Natural killer cell (primary cell): ENCODE measurements at regions not wholly inside any gene's neighbourhood (a gene's known extent, or its start where the extent isn't known, plus 50 kb on each side); places are given as distances from the start of the nearest gene placed in this dataset.

Experiments
- ATAC-seq, 3 donors: fragments of 150-1000 bp in 2 of 3; fragments of 200-7000 bp in 1 of 3; cut with Tn5 transposase; 1 replicate in 1 of 3; 2 replicates in 2 of 3; pipeline ENCODE4 v1.10.0; 2021; ENCODE audit warnings: mild to moderate bottlenecking in 2 of 3, moderate library complexity in 2 of 3
- DNase-seq, 2 donors: peaks; one replicate each; pipeline versions ENCODE4 v3.0.0 to v3.0.0-alpha.2; 2013 to 2021; ENCODE audit warnings: mixed read lengths in 1 of 2
- H3K27ac ChIP-seq: one replicate; pipeline ENCODE4 v1.5.1; 2013; ENCODE audit warnings: mild to moderate bottlenecking, low read length
- H3K27me3 ChIP-seq: one replicate; pipeline ENCODE4 v1.6.1; 2013; ENCODE audit warnings: low read length; ENCODE audit not compliant: control insufficient read depth, insufficient read depth
- H3K36me3 ChIP-seq: one replicate; pipeline ENCODE4 v1.6.1; 2013; ENCODE audit warnings: low read length; ENCODE audit not compliant: control insufficient read depth, insufficient read depth
- H3K4me1 ChIP-seq: one replicate; pipeline ENCODE4 v1.6.1; 2013; ENCODE audit warnings: low read length; ENCODE audit not compliant: control insufficient read depth, insufficient read depth
- H3K4me3 ChIP-seq: one replicate; pipeline ENCODE4 v1.5.1; 2013; ENCODE audit warnings: low read length
- H3K9me3 ChIP-seq: one replicate; pipeline ENCODE4 v1.6.1; 2013; ENCODE audit warnings: low read length; ENCODE audit not compliant: control insufficient read depth, insufficient read depth
- H3K27ac Mint-ChIP-seq, 2 donors: one replicate each; pipeline ENCODE4 v1.8.0; 2022; ENCODE audit warnings: mild to moderate bottlenecking in 2 of 2, mixed read lengths in 2 of 2, moderate library complexity in 1 of 2
- H3K27me3 Mint-ChIP-seq, 2 donors: one replicate each; pipeline ENCODE4 v1.8.0; 2022; ENCODE audit warnings: low read depth in 2 of 2, mixed read lengths in 2 of 2
- H3K36me3 Mint-ChIP-seq: one replicate; pipeline ENCODE4 v1.8.0; 2022; ENCODE audit warnings: mixed read lengths
- H3K4me1 Mint-ChIP-seq, 2 donors: one replicate each; pipeline ENCODE4 v1.8.0; 2022; ENCODE audit warnings: mixed read lengths in 2 of 2
- H3K4me3 Mint-ChIP-seq: one replicate; pipeline ENCODE4 v1.8.0; 2022; ENCODE audit warnings: mild to moderate bottlenecking, moderate library complexity, mixed read lengths
- H3K9me3 Mint-ChIP-seq, 2 donors: one replicate each; pipeline ENCODE4 v1.8.0; 2022; ENCODE audit warnings: mixed read lengths in 2 of 2
- CTCF ChIP-seq: fragments of 200-600 bp; IDR thresholded peaks from one replicate; pipeline ENCODE4 v1.8.0; 2022; ENCODE audit warnings: antibody characterized with exemption
- WGBS: methylation state at CpG from one replicate; pipeline ENCODE4 v1.1.7; 2013; ENCODE audit warnings: missing lambda C conversion rate; ENCODE audit not compliant: insufficient coverage; 5-methylcytosine and 5-hydroxymethylcytosine counted together
- intact Hi-C: fragments of 100-400 bp; cut with micrococcal nuclease; formaldehyde crosslinking; loops from one replicate; pipeline ENCODE4 v1.14.2; 2022

DNA sequence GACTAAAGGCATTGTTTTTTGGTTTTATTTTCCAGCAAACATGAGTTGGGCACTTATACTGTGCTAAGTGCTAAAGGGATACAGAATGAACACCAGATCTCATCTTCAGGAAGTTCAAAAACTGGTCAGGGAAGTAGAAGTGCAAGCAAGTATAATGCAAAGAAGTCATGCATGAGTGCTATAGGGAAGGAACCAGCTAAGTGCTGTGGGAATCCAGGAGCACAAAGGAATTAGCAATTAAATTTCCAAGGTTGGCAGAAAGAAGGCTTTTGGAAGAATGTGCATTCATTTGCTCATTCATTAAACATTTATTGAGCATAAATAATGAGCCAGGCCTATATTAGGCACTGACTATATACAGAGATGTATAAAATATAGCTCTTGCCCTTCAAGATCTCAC is 143.7 kb upstream of the ARHGAP42 start:
- no peaks in the 10 kb centered on the region for H3K4me1 Mint-ChIP-seq
- no peak overlapping the region for H3K4me3 Mint-ChIP-seq
- Histone ChIP-seq H3K4me1 (no peaks in the 10 kb centered on the region), H3K27me3 (no peaks in the 10 kb centered on the region), H3K4me3 (no peak overlapping the region), H3K27ac (no peak overlapping the region), H3K9me3 (no peaks in the 10 kb centered on the region), H3K36me3 (no peaks in the 10 kb centered on the region)
- TF ChIP-seq CTCF: no peak
- peaks cover 3 to 7% of the 10 kb centered on the region in 2 donors for H3K9me3 Mint-ChIP-seq
- ATAC-seq: no peak
- intact Hi-C loops: no loop called here
- H3K27ac Mint-ChIP-seq: no peak overlapping the region
- no peaks in the 10 kb centered on the region for H3K27me3 Mint-ChIP-seq
- no peak for DNase-seq
- H3K36me3 Mint-ChIP-seq: no peaks in the 10 kb centered on the region

GRCh38 chr11:100545556-100545955 is 141.5 kb upstream of the ARHGAP42 start:
- intact Hi-C loops: no loop called here
- no peak for TF ChIP-seq CTCF
- no peak for DNase-seq
- no peak for ATAC-seq
- Mint-ChIP-seq H3K36me3 (no peaks in the 10 kb centered on the region), H3K4me3 (no peak overlapping the region), H3K4me1 (no peaks in the 10 kb centered on the region), H3K9me3 (peaks cover 3 to 7% of the 10 kb centered on the region in 2 donors), H3K27me3 (no peaks in the 10 kb centered on the region), H3K27ac (no peak overlapping the region)
- H3K4me1 ChIP-seq: no peaks in the 10 kb centered on the region
- 62% methylated on average over 2 of the region's 2 CpGs for WGBS
- H3K9me3 ChIP-seq: no peaks in the 10 kb centered on the region
- no peak overlapping the region for H3K27ac ChIP-seq
- H3K4me3 ChIP-seq: no peak overlapping the region
- H3K27me3 ChIP-seq: no peaks in the 10 kb centered on the region
- no peaks in the 10 kb centered on the region for H3K36me3 ChIP-seq

GRCh38 chr11:100545970-100546369 is 141.1 kb upstream of the ARHGAP42 start:
- no peaks in the 10 kb centered on the region for H3K4me1 ChIP-seq
- no peak for ATAC-seq
- H3K36me3 ChIP-seq: no peaks in the 10 kb centered on the region
- Mint-ChIP-seq H3K4me1 (no peaks in the 10 kb centered on the region), H3K27me3 (no peaks in the 10 kb centered on the region), H3K27ac (no peak overlapping the region), H3K36me3 (no peaks in the 10 kb centered on the region), H3K9me3 (peaks cover 3 to 4% of the 10 kb centered on the region in 2 donors), H3K4me3 (no peak overlapping the region)
- DNase-seq: no peak
- H3K27me3 ChIP-seq: no peaks in the 10 kb centered on the region
- TF ChIP-seq CTCF: no peak
- no peak overlapping the region for H3K27ac ChIP-seq
- H3K9me3 ChIP-seq: no peaks in the 10 kb centered on the region
- H3K4me3 ChIP-seq: no peak overlapping the region
- WGBS: 97% methylated on average over 1 of the region's 1 CpG
- intact Hi-C loops: no loop called here

DNA sequence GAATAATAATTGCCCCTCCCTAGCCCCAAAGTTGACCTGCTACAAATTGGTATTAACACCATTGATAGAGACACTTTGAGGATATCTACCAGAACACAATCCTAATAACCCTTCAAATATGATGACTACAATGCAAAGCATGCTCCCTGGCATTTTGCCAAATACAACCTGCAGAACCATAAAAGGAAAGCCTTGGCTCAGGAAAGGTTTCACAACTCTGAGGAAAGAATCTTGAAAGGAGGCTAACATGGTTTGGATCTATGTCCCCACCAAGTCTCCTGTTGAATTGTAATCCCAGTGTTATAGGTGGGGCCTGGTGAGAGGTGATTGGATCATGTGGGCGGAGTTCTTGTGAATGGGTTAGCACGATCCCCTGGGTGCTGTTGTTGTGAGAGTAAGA is 140.4 kb upstream of the ARHGAP42 start:
- Mint-ChIP-seq H3K27ac (no peak overlapping the region), H3K4me3 (no peak overlapping the region), H3K36me3 (no peaks in the 10 kb centered on the region), H3K27me3 (no peaks in the 10 kb centered on the region), H3K4me1 (no peaks in the 10 kb centered on the region), H3K9me3 (no peaks in the 10 kb centered on the region)
- ATAC-seq (no peak), DNase-seq (no peak)
- Histone ChIP-seq H3K36me3 (no peaks in the 10 kb centered on the region), H3K9me3 (no peaks in the 10 kb centered on the region), H3K4me3 (no peak overlapping the region), H3K4me1 (no peaks in the 10 kb centered on the region), H3K27ac (no peak overlapping the region), H3K27me3 (no peaks in the 10 kb centered on the region)
- WGBS: 98% methylated on average over 2 of the region's 2 CpGs
- intact Hi-C loops: no loop called here
- no peak for TF ChIP-seq CTCF
